GM12801 (cell line): ENCODE measurements at regions not wholly inside any gene's neighbourhood (a gene's known extent, or its start where the extent isn't known, plus 50 kb on each side); places are given as distances from the start of the nearest gene placed in this dataset.

Source experiments
- CTCF ChIP-seq: IDR thresholded peaks from one replicate; pipeline ENCODE4 v1.5.1; 2011; ENCODE audit warnings: control low read depth; ENCODE audit not compliant: insufficient read length; ENCODE audit errors: extremely low read depth

- no peak for TF ChIP-seq CTCF
Observed at GRCh38 chr5:103744159-103744558, 181.6 kb upstream of the NUDT12 start.

DNA sequence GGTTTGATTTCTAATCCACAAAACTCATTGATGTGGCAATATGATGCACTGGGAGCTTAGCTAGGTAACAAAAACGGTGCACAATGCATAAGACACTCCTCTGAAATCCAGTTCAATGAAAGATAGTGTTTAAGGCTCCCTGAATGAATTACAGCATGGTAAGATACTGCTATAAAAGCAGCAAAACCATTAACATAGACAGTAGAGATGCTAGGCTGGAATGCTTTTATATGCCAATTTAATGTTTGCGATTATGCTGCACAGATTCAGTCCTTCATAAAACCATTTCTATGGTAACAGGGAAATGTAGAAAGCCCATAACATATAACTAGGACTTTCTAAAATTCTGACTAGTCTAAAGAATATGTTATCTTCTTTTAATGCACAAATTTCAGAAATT is 180.8 kb upstream of the NUDT12 start:
- TF ChIP-seq CTCF, result no peak

GRCh38 chr5:103741984-103742383 is 179.4 kb upstream of the NUDT12 start:
- no peak for TF ChIP-seq CTCF

DNA sequence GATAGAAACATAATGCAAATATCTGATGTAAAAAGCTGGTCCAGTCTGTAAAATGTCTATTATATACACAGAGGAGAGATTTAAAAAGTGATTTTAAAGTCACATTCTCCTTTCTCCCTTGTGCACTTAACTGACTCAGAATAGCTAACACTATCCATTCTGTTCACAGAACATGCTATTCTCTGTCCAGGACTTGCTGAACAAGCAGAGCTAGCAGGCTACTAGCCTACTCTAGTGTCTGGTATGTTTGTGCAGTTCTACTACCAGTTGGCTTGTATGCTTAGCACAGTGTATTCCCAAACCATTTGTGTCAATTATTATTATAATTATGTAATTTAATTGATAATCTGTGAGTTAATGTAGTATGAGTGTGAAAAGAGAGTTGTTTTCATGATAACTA is 161.7 kb upstream of the NUDT12 start:
- TF ChIP-seq CTCF, result no peak

DNA sequence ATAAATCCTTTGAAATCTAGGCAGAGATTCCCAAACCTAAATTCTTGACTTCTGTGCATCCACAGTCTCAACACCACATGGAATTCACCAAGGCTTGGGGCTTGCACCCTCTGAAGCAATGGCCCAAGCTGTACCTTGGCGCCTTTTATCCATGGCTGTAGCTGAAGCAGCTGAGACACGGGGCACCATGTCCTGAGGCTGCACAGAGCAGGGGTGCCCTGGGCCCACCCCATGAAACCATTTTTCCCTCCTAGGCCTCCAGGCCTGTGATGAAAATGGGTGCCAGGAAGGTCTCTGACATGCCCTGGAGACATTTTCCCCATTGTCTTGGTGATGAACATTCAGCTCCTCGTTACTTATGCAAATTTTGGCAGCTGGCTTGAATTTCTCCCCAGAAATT is 158.6 kb upstream of the NUDT12 start:
- no peak for TF ChIP-seq CTCF

- no peak for TF ChIP-seq CTCF
Observed at GRCh38 chr5:103718108-103718507, 155.5 kb upstream of the NUDT12 start.

DNA sequence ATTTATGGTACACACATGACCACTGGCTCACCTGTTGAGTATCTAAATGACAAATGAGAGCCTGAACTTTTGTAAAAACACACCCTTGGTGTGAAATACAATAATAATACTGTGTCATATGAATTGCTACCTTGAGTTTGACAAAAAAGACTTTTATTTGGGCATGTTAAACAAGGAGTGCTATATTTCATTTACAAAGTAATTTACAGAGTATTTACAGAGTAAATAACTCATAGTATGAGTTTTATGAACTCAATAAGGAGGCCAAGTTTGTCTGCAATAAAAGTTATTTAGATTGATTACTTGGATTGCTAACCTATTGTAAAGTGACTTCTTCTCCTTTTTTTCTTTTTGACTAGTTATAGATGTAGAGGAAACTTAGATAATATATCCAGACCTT is 146.0 kb upstream of the NUDT12 start:
- no peak for TF ChIP-seq CTCF

- no peak for TF ChIP-seq CTCF
Observed at GRCh38 chr5:103706939-103707682, 144.5 kb upstream of the NUDT12 start.
